Tibial artery (tissue), 4 donors: ENCODE measurements at regions not wholly inside any gene's neighbourhood (a gene's known extent, or its start where the extent isn't known, plus 50 kb on each side); places are given as distances from the start of the nearest gene placed in this dataset.

Source experiments
- DNase-seq, 2 donors: peaks; one replicate each; pipeline ENCODE4 v3.0.0-alpha.2; 2019
- H3K27ac ChIP-seq, 2 donors: fragments of 200-600 bp; sonication (generic) in 1 of 2; 1 replicate in 1 of 2; 2 replicates in 1 of 2; pipeline ENCODE4 v1.5.1; 2018 to 2019; ENCODE audit warnings: mild to moderate bottlenecking in 1 of 2
- H3K27me3 ChIP-seq, 2 donors: fragments of 200-600 bp; sonication (generic) in 1 of 2; one replicate each; pipeline versions ENCODE4 v1.5.1 to v1.6.0; 2016 to 2019
- H3K36me3 ChIP-seq, 3 donors: fragments of 200-600 bp; sonication (generic) in 2 of 3; one replicate each; pipeline ENCODE4 v1.5.1; 2016 to 2019; ENCODE audit warnings: mild to moderate bottlenecking in 2 of 3
- H3K4me1 ChIP-seq, 4 donors: fragments of 200-600 bp; sonication (generic) in 2 of 4; 1 replicate in 3 of 4; 2 replicates in 1 of 4; pipeline ENCODE4 v1.5.1; 2016 to 2019
- H3K4me3 ChIP-seq, 2 donors: fragments of 200-600 bp; sonication (generic) in 1 of 2; 1 replicate in 1 of 2; 2 replicates in 1 of 2; pipeline ENCODE4 v1.5.1; 2018 to 2019; ENCODE audit warnings: mild to moderate bottlenecking in 2 of 2
- H3K9me3 ChIP-seq, 3 donors: fragments of 200-600 bp; sonication (generic) in 1 of 3; one replicate each; pipeline ENCODE4 v1.5.1; 2016 to 2019
- CTCF ChIP-seq, 2 experiments: fragments of 200-600 bp in 1 of 2; fragments of 450-650 bp in 1 of 2; IDR thresholded peaks; one replicate each; pipeline ENCODE4 v1.5.1; 2017 to 2019; ENCODE audit warnings: antibody characterized with exemption in 2 of 2, mild to moderate bottlenecking in 1 of 2, moderate library complexity in 1 of 2
- intact Hi-C: fragments of 100-400 bp; cut with DNase I; formaldehyde crosslinking; loops from one replicate; pipeline ENCODE4 v1.15.0; 2023; ENCODE audit warnings: low total_unique reads

GRCh38 chr13:58827904-58828303 lies 1196.4 kb downstream of the PCDH17 start:
- intact Hi-C loops, result no loop called here
- Histone ChIP-seq H3K9me3 (no peaks in the 10 kb centered on the region), H3K36me3 (no peaks in the 10 kb centered on the region), H3K4me3 (no peak overlapping the region), H3K4me1 (no peaks in the 10 kb centered on the region), H3K27ac (no peak overlapping the region), H3K27me3 (no peaks in the 10 kb centered on the region)
- TF ChIP-seq CTCF (IDR thresholded peaks at IDR 0.05), result no peak
- DNase-seq, result no peak

GRCh38 chr13:58830841-58831240 lies 1199.3 kb downstream of the PCDH17 start:
- H3K4me3 ChIP-seq, result no peak overlapping the region
- no peaks in the 10 kb centered on the region for H3K9me3 ChIP-seq
- no peak for DNase-seq
- H3K27me3 ChIP-seq, result no peaks in the 10 kb centered on the region
- intact Hi-C loops, result no loop called here
- no peaks in the 10 kb centered on the region for H3K36me3 ChIP-seq
- no peaks in the 10 kb centered on the region for H3K4me1 ChIP-seq
- no peak overlapping the region for H3K27ac ChIP-seq
- TF ChIP-seq CTCF (IDR thresholded peaks at IDR 0.05), result no peak

GRCh38 chr13:58838615-58839014 lies 1207.1 kb downstream of the PCDH17 start:
- no peak overlapping the region for H3K4me3 ChIP-seq
- H3K27ac ChIP-seq, result no peak overlapping the region
- peaks cover 0 to 7% (median 4%) of the 10 kb centered on the region in 3 donors for H3K9me3 ChIP-seq
- intact Hi-C loops, result no loop called here
- TF ChIP-seq CTCF (IDR thresholded peaks at IDR 0.05), result no peak
- no peaks in the 10 kb centered on the region for H3K36me3 ChIP-seq
- H3K27me3 ChIP-seq, result no peaks in the 10 kb centered on the region
- no peaks in the 10 kb centered on the region for H3K4me1 ChIP-seq
- no peak for DNase-seq

- H3K4me3 ChIP-seq, result no peak overlapping the region
- DNase-seq, result no peak
- no peaks in the 10 kb centered on the region for H3K36me3 ChIP-seq
- H3K27me3 ChIP-seq, result no peaks in the 10 kb centered on the region
- intact Hi-C loops, result no loop called here
- no peak for TF ChIP-seq CTCF (IDR thresholded peaks at IDR 0.05)
- H3K27ac ChIP-seq, result no peak overlapping the region
- peaks cover 0 to 11% (median 7%) of the 10 kb centered on the region in 3 donors for H3K9me3 ChIP-seq
- H3K4me1 ChIP-seq, result no peaks in the 10 kb centered on the region
These were observed 1211.5 kb downstream of the PCDH17 start for GRCh38 chr13:58843071-58843470.

GRCh38 chr13:58843567-58843966 lies 1212.0 kb downstream of the PCDH17 start:
- intact Hi-C loops, result no loop called here

More at GRCh38 chr13:58843567-58843966, 1212.0 kb downstream of the PCDH17 start:
- no peak for TF ChIP-seq CTCF (IDR thresholded peaks at IDR 0.05)
- H3K4me1 ChIP-seq, result no peaks in the 10 kb centered on the region
- no peak overlapping the region for H3K27ac ChIP-seq
- no peak for DNase-seq
- no peak overlapping the region for H3K4me3 ChIP-seq
- H3K9me3 ChIP-seq, result peaks cover 0 to 11% (median 7%) of the 10 kb centered on the region in 3 donors
- no peaks in the 10 kb centered on the region for H3K36me3 ChIP-seq
- no peaks in the 10 kb centered on the region for H3K27me3 ChIP-seq
